ENCODE measurements at regions not wholly inside any gene's neighbourhood (a gene's known extent, or its start where the extent isn't known, plus 50 kb on each side); places are given as distances from the start of the nearest gene placed in this dataset.

GRCh38 chr18:34385311-34385710 lies 160.6 kb upstream of the NOL4 start:
- TF ChIP-seq CTCF (IDR thresholded peaks at IDR 0.05; ENCODE audit: low read length) (no peak), EZH2 (IDR thresholded peaks at IDR 0.05; ENCODE audit: borderline replicate concordance, low read length) (no peak)
